Left colon (tissue), 2 donors: ENCODE measurements at regions not wholly inside any gene's neighbourhood (a gene's known extent, or its start where the extent isn't known, plus 50 kb on each side); places are given as distances from the start of the nearest gene placed in this dataset.

Experiments
- ATAC-seq: fragments of 200-7000 bp; cut with Tn5 transposase; one replicate; pipeline ENCODE4 v1.9.1; 2020; ENCODE audit warnings: mild to moderate bottlenecking, moderate library complexity
- DNase-seq, 2 donors: peaks; one replicate each; pipeline ENCODE4 v3.0.0-alpha.2; 2020
- intact Hi-C, 2 donors: fragments of 100-400 bp; cut with DNase I in 1 of 2; cut with micrococcal nuclease in 1 of 2; formaldehyde crosslinking; loops; one replicate each; pipeline versions ENCODE4 v1.11.2 to v1.14.0; 2022; cut with DNase I, micrococcal nuclease
- donor health status: DM: no; HTN: no; CAD: no.
- donor health status: DM: yes; HTN: yes; CAD: no.

DNA sequence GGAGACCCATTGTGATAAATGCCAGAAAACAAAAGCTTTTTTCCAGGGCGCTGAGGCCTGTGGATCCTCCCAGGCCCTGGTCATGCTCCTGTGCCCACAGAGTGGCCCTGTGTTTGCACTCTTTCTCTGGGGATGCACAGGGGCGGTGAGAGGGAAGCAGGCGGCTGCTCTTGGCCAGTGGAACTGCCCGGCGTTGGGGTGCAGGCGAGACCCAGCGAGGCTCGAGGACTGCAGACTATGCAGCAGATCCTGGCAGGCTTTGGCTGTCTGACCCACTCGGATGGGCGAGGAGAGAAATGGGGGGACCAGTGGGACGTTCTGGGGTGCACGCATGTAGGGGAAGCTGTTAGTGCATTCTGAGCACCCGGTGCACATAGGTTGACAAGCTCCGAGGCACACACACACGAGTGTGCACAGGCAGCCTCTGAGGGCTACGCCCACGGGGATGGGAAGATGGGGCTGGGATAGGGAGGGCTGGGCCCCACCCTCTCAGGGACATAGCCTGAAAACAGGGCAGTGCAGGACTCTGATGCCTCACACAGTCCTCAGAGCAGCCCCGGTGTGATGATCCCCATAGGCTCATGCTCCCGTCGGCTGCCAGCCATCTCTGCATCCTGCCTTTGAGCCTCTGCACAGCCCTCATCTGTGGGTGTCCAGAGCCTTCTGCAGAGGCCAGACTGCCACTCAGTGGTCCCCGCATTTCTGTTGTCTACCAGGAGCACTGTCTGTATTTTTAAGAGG is 1233.5 kb downstream of the BRD1 start:
- ATAC-seq (no peak), DNase-seq (no peak)
- intact Hi-C loops = loop anchor here in 1 of 2 donors (5.0 kb wide), 1 partner anchor 38 kb away; no protein-coding TSS in a partner anchor

DNA sequence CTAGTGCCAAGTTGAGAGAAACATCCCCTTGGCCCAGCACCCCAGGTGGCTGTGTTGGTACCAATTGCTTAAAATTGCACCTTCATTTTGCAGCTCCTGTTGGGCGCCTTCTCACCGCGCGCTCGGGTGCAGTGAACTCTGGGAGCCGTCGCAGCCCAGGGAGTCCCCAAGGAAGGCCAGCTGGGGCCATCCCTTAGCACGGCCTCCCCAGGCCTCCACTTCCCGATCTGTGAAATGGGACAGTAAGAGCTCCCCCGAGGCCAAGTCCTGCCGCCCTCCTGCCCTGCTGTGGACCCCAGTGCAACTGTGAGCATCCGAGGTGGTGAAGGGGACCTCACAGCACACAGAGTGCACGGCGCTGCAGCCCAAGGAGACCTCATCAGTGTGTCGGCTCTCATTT is 1234.1 kb downstream of the BRD1 start:
- intact Hi-C loops = loop anchor here in 1 of 2 donors (5.0 kb wide), 1 partner anchor 39 kb away; no protein-coding TSS in a partner anchor
- no peak for DNase-seq

GRCh38 chr22:48592931-48593330 is 1234.7 kb downstream of the BRD1 start:
- intact Hi-C loops = loop anchor here in 1 of 2 donors (5.0 kb wide), 1 partner anchor 39 kb away; no protein-coding TSS in a partner anchor
- ATAC-seq = no peak
- DNase-seq = no peak

More for the DNA sequence above, 1234.1 kb downstream of the BRD1 start:
- ATAC-seq = no peak

DNA sequence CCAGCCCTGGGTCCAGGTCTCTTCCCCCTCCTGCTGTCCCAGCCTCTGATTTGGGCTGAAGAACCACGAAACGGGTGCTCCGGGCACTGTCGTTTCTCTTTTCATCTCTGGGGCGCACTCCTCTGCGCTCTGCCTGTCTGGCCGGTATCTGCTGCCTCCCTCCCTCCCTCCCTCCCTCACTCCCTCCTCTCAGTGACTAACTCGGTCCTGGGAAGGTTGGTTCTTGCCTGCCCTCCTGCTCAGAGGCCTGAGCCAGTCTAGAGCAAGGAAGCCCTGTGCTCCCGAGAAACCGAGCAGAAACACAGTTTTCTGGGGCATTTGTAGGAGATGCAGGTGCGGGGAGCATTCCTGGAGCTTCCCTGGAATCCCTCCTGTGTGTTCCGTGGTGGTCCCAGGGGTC is 1235.2 kb downstream of the BRD1 start:
- no peak for DNase-seq
- ATAC-seq = no peak
- intact Hi-C loops = loop anchor here in 1 of 2 donors (5.0 kb wide), 1 partner anchor 40 kb away; no protein-coding TSS in a partner anchor

DNA sequence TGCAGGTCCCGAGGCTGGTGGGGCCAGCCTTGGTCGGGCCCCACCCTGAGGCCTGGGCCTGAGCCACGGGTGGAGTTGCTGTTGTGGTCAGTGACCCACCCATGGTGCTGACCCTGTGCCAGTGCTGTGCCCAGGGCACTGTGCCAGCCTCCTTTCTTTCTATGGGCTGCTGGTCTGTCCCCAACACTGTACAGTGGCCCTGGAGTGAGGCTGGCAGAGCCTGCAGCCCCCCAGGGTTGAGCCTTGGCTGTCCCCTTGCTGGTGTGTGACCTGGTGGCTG is 1235.7 kb downstream of the BRD1 start:
- intact Hi-C loops = loop anchor here in 1 of 2 donors (5.0 kb wide), 1 partner anchor 40 kb away; no protein-coding TSS in a partner anchor
- ATAC-seq = no peak
- no peak for DNase-seq

DNA sequence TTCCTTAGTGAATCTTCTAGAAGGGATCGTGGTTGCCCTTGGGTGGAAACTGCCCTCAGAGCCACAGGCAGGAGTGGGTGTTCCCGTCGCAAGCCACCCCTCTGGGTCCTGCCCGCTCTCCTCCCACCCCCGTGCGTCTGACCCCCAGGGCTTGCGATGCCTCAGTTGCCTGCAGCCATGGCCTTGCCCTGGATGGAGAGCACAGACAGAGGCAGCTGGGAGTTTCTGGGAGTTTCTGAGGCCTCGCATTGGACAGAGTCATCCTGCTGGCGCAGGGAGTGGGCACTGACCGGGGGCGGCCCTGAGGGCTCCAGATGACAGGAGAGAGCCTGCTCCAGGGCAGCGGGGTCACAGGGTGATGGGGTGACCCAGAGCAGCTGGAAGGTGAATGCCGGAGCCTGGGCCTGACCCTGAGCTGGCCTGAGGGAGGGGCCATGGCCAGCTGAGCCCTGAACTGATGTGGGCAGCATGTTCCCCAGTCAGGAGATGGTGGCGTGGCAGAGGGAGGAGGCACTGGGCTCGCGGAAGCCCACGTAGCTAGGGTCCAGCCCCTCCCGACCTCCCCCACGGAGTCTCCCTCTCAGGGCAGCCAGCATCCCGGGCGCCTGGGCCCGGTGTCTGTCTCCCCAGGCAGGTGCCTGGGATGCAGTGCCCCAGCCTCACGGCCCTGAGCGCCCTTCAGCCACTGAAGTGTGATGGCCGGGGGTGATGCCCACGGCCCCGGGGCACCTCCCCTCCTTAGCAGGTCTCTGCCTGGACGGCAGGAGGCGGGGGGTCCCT is 1236.2 kb downstream of the BRD1 start:
- no peak for ATAC-seq
- DNase-seq = no peak
- intact Hi-C loops = loop anchor here in 1 of 2 donors (5.0 kb wide), 1 partner anchor 41 kb away; no protein-coding TSS in a partner anchor

DNA sequence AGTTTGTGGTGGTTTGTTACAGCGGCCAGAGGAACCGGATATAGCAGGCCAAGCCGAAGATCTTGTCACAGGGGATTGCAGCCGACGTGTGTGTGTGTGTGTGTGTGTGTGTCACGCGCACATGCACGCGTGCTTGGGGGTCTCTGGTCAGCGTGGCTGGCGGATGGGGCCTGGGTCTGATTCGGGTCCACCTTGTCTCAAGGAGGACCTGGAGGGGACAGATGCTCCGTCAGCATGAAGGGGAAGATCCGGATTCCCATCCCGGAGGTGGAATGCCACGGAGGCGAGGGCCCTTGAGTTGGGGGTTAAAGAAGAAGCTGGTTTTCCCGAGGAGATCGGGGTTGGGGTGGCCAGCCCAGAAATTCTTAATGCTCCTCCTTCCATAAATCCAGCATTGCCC is 1237.8 kb downstream of the BRD1 start:
- intact Hi-C loops = loop anchor here in 1 of 2 donors (5.0 kb wide), 1 partner anchor 42 kb away; no protein-coding TSS in a partner anchor
- DNase-seq (no peak), ATAC-seq (no peak)

GRCh38 chr22:48588878-48589450 is 1238.7 kb downstream of the BRD1 start:
- intact Hi-C loops = no loop called here
- ATAC-seq (no peak), DNase-seq (no peak)

- intact Hi-C loops = no loop called here
- no peak for DNase-seq
- ATAC-seq = no peak
These were observed 1239.4 kb downstream of the BRD1 start for GRCh38 chr22:48588151-48588877.

DNA sequence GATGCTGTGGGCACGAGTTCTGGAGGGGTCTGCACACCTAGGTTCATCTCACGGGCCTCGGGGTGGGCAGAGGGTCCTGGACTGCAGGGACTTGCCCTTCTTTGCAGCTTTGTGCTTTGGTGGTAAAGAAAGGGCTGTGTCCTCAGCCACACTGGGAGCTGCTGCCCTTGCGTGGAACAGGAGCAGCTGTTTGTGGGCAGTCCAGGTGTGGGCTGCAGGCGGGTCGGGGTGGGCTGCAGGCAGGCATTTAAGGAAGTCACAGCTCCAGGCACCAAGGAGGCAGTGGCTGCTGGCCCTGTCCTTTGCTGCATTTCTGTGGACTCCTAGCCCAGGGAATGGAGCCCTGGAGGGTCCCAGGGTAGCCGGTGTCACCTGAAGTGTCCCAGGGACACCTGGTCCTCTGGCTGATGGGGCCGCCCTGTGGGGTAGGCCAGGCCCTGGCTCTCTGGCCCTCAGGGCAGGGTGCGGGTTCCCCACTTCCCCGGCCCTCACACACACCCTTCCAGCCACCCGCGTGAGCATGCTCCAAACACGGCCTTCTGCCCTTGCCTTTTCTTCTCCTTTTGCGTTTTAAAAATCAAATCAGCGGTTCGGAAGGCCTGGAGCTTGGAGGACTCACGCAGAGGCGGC is 1240.3 kb downstream of the BRD1 start:
- DNase-seq (no peak), ATAC-seq (no peak)
- intact Hi-C loops = no loop called here

- intact Hi-C loops = no loop called here
- ATAC-seq (no peak), DNase-seq (no peak)
These were observed 1240.9 kb downstream of the BRD1 start for GRCh38 chr22:48586799-48587185.

GRCh38 chr22:48585916-48586798 is 1241.5 kb downstream of the BRD1 start:
- ATAC-seq = peak; percentile 95
- DNase-seq = peak in 1 of 2 donors; percentile 26
- intact Hi-C loops = no loop called here

DNA sequence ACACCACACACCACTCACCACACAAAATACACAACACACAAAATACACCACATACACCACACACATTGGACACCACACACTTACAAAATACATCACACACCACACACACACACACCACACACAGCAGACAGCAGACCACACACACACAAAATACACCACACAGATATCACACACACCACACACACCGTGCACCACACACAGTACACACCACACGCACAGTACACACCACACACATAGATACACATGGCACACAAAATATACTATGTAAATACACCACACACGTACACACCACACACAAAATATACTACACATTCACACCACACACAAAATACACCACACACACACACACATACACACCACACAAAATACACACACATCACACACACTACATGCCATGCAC is 1243.5 kb downstream of the BRD1 start:
- no peak for DNase-seq
- intact Hi-C loops = no loop called here
- no peak for ATAC-seq

DNA sequence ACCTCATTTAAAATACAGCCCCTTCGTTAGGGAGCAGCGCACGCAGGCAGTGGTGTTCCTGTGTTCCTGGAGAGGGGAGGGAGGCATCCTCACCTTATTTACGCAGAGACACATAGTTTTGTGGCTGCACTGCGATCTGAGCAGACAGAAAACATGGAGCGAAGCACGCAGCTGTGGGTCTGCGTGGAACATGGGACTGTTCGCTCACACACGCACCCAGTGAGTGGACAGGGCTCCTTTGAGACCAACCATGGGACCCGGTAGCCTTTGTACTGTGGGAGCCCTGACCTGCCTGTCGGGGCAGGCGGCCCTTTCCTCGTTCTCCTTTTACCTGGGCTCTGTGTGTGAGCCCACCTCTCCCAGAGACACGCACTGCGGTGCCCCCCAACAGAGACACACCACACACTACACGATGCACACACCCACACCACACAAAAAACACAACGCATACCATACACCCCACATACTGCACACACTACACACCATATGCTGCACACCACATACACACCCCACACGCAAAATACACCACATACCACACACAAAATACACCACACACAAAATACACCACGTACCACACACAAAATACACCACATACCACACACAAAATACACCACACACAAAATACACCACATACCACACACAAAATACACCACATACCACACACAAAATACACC is 1245.7 kb downstream of the BRD1 start:
- DNase-seq (no peak), ATAC-seq (no peak)
- intact Hi-C loops = no loop called here

- DNase-seq = no peak
- no peak for ATAC-seq
- intact Hi-C loops = no loop called here
These were observed 1246.4 kb downstream of the BRD1 start for GRCh38 chr22:48581205-48581766.

DNA sequence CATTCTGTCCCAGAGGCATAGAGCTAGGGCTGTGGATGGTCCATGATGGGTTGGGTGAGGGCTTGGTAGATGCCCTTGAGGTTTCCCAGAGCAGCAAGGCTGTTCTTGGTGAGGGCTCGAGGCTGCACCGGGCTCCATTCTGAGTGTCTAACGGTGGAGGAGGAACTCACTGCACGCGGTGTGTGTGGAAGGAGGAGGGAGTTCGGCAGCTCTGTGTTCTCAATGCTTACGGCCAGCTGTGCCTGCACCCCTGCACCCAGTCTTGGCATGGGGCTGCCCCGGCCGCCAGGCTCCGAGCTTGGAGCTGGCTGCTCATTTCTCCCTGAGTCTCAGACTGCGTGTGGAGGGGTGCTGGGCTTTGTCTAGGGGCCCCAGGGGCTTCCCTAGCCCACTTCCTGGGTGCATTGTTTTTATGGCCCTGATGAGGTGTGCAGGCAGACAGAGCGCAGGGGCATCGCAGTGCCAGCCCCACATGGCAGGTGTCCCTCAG is 1247.1 kb downstream of the BRD1 start:
- intact Hi-C loops = no loop called here
- ATAC-seq = no peak
- DNase-seq = no peak

DNA sequence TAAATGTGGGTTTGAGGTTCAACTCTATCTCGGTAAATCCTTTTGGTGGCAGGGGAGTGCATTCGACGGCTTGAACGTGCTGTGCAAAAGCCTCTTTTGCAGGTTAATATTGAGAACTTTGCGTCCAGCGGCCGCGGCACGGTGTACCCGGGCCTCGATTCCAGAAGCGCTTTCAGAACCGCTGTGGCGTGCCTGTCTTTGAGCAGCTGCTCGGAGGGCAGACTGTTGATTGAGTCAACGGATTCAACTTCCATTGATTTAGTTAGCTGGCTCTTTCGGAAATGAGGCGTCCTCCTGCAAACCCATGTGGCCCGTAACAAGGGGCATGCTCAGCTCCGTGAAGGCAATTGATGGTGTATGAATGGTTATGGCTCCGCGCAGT is 1247.8 kb downstream of the BRD1 start:
- DNase-seq = no peak
- intact Hi-C loops = no loop called here

More for the DNA sequence above, 1247.8 kb downstream of the BRD1 start:
- no peak for ATAC-seq
